ENCODE measurements at regions not wholly inside any gene's neighbourhood (a gene's known extent, or its start where the extent isn't known, plus 50 kb on each side); places are given as distances from the start of the nearest gene placed in this dataset.

GRCh38 chr14:51527073-51527472 is 124.6 kb upstream of the FRMD6 start:
- intact Hi-C loops (cut with DNase I): no loop called here
- H3K9me3 ChIP-seq (ENCODE audit: control insufficient read depth in 2 of 3, insufficient read depth in 1 of 3, low read length in 3 of 3): no peaks in the 10 kb centered on the region
- DNase-seq (no peak), FAIRE-seq (no peak)
- H3K36me3 ChIP-seq (ENCODE audit: control insufficient read depth in 2 of 3, insufficient read depth in 3 of 3, low read length in 3 of 3): no peaks in the 10 kb centered on the region
- H3K9ac ChIP-seq (ENCODE audit: low read length in 3 of 3): no peak overlapping the region
- no peaks in the 10 kb centered on the region for H3K4me1 ChIP-seq (ENCODE audit: control insufficient read depth in 2 of 3, insufficient read depth in 2 of 3, low read depth in 1 of 3, low read length in 3 of 3)
- no peak for TF ChIP-seq CTCF (IDR thresholded peaks at IDR 0.05; ENCODE audit: borderline replicate concordance, extremely low read depth, insufficient read depth)
- no peak overlapping the region for H3K4me3 ChIP-seq (ENCODE audit: low read length in 3 of 3)
- H3K27me3 ChIP-seq (ENCODE audit: control insufficient read depth, insufficient read depth, low read length): no peaks in the 10 kb centered on the region
- no peak overlapping the region for H3K27ac ChIP-seq (ENCODE audit: low read depth in 2 of 2, low read length in 2 of 2)

GRCh38 chr14:51529736-51530135 is 122.0 kb upstream of the FRMD6 start:
- H3K4me1 ChIP-seq (ENCODE audit: control insufficient read depth in 2 of 3, insufficient read depth in 2 of 3, low read depth in 1 of 3, low read length in 3 of 3): no peaks in the 10 kb centered on the region
- H3K36me3 ChIP-seq (ENCODE audit: control insufficient read depth in 2 of 3, insufficient read depth in 3 of 3, low read length in 3 of 3): no peaks in the 10 kb centered on the region
- no peak overlapping the region for H3K9ac ChIP-seq (ENCODE audit: low read length in 3 of 3)
- no peaks in the 10 kb centered on the region for H3K9me3 ChIP-seq (ENCODE audit: control insufficient read depth in 2 of 3, insufficient read depth in 1 of 3, low read length in 3 of 3)
- no peak overlapping the region for H3K4me3 ChIP-seq (ENCODE audit: low read length in 3 of 3)
- DNase-seq: peak in 2 of 5 donors; percentile 39 to 40
- no peaks in the 10 kb centered on the region for H3K27me3 ChIP-seq (ENCODE audit: control insufficient read depth, insufficient read depth, low read length)
- intact Hi-C loops (cut with DNase I): no loop called here
- no peak for FAIRE-seq
- no peak for TF ChIP-seq CTCF (IDR thresholded peaks at IDR 0.05; ENCODE audit: borderline replicate concordance, extremely low read depth, insufficient read depth)
- H3K27ac ChIP-seq (ENCODE audit: low read depth in 2 of 2, low read length in 2 of 2): no peak overlapping the region

- Histone ChIP-seq H3K27ac (ENCODE audit: low read depth in 2 of 2, low read length in 2 of 2) (no peak overlapping the region), H3K4me1 (ENCODE audit: control insufficient read depth in 2 of 3, insufficient read depth in 2 of 3, low read depth in 1 of 3, low read length in 3 of 3) (no peaks in the 10 kb centered on the region), H3K27me3 (ENCODE audit: control insufficient read depth, insufficient read depth, low read length) (no peaks in the 10 kb centered on the region), H3K9me3 (ENCODE audit: control insufficient read depth in 2 of 3, insufficient read depth in 1 of 3, low read length in 3 of 3) (peaks cover 0 to 5% (median 0%) of the 10 kb centered on the region in 3 donors), H3K9ac (ENCODE audit: low read length in 3 of 3) (no peak overlapping the region), H3K4me3 (ENCODE audit: low read length in 3 of 3) (no peak overlapping the region), H3K36me3 (ENCODE audit: control insufficient read depth in 2 of 3, insufficient read depth in 3 of 3, low read length in 3 of 3) (no peaks in the 10 kb centered on the region)
- intact Hi-C loops (cut with DNase I): no loop called here
- DNase-seq (no peak), FAIRE-seq (no peak)
- TF ChIP-seq CTCF (IDR thresholded peaks at IDR 0.05; ENCODE audit: borderline replicate concordance, extremely low read depth, insufficient read depth): no peak
These were observed 118.5 kb upstream of the FRMD6 start for GRCh38 chr14:51533160-51533559.

GRCh38 chr14:51533872-51534553 is 117.7 kb upstream of the FRMD6 start:
- intact Hi-C loops (cut with DNase I): no loop called here
- FAIRE-seq: no peak
- DNase-seq: peak in 1 of 5 donors; percentile 3
- no peak overlapping the region for H3K4me3 ChIP-seq (ENCODE audit: low read length in 3 of 3)
- TF ChIP-seq CTCF (IDR thresholded peaks at IDR 0.05; ENCODE audit: borderline replicate concordance, extremely low read depth, insufficient read depth): no peak
- no peaks in the 10 kb centered on the region for H3K36me3 ChIP-seq (ENCODE audit: control insufficient read depth in 2 of 3, insufficient read depth in 3 of 3, low read length in 3 of 3)
- no peak overlapping the region for H3K27ac ChIP-seq (ENCODE audit: low read depth in 2 of 2, low read length in 2 of 2)
- H3K4me1 ChIP-seq (ENCODE audit: control insufficient read depth in 2 of 3, insufficient read depth in 2 of 3, low read depth in 1 of 3, low read length in 3 of 3): no peaks in the 10 kb centered on the region
- H3K27me3 ChIP-seq (ENCODE audit: control insufficient read depth, insufficient read depth, low read length): no peaks in the 10 kb centered on the region
- no peak overlapping the region for H3K9ac ChIP-seq (ENCODE audit: low read length in 3 of 3)
- peaks cover 0 to 5% (median 0%) of the 10 kb centered on the region in 3 donors for H3K9me3 ChIP-seq (ENCODE audit: control insufficient read depth in 2 of 3, insufficient read depth in 1 of 3, low read length in 3 of 3)

All from kidney (tissue), 13 donors.